IPS DF 4.7 (cell line): ENCODE measurements at regions not wholly inside any gene's neighbourhood (a gene's known extent, or its start where the extent isn't known, plus 50 kb on each side); places are given as distances from the start of the nearest gene placed in this dataset.
"Not testable (repeated sequence)": the region's sequence is repeated elsewhere in the genome, so short reads cannot be mapped to it uniquely, and the experiment has no call there.

Experiments used
- DNase-seq: peaks from one replicate; pipeline ENCODE4 v3.0.0-alpha.2; 2013; ENCODE audit warnings: low spot score; ENCODE audit errors: extremely low read depth

DNA sequence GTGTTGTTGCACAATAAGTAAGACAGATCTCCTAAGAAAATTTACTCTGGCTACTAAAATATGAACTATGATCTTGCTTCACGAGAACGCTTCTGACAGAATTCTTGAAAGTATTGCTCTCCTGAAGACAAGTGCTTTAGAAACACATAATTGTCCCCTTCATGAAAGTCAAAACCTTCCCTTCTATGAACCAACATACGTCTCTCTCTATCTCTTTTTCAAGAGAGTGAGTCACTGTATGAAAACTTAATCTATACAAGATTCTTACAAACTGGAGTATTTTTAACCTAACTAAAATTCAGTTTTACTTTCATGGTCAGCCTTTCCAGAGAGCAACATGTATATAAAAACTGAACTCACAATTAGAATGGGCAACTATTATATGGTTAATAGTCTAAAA is 688.0 kb upstream of the CTNND2 start:
- no peak for DNase-seq

DNA sequence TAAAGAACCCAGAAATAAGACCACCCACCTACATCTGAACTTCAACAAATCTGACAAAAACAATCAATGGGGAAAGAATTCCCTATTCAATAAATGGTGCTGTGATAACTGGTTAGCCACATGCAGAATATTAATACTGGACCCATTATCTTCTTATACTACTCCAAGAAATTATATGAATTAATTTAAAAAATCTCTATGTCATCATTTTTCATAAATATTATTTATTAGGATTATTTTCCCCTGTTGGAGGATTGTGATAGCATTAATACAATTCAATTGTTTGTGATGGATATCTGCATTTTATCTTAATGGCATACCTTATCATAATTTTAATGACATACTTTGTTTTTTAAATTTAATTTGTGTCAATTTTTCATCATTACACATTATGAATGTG is 682.2 kb upstream of the CTNND2 start:
- no peak for DNase-seq

DNA sequence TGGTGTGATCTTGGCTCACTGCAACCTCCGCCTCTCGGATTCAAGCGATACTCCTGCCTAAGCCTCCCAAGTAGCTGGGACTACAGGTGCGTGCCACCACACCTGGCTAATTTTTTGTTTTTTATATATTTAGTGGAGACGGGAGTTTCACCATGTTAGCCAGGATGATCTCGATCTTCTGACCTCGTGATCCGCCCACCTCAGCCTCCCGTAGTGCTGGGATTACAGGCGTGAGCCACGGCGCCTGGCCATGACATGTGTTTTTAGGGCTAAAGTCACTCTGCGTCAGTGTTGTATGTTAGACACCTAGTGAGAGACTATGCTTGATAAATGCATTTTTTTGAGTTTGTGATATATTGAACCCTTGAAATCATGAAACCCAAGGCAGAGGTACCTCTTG is 674.6 kb upstream of the CTNND2 start:
- not testable (repeated sequence) for DNase-seq

DNA sequence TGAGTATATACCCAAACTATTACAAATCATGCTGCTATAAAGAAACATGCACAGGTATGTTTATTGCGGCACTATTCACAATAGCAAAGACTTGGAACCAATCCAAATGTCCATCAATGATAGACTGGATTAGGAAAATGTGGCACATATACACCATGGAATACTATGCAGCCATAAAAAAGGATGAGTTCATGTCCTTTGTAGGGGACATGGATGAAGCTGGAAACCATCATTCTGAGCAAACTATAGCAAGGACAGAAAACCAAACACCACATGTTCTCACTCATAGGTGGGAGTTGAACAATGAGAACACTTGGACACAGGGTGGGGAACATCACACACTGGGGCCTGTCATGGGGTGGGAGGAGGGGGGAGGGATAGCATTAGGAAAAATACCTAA is 672.7 kb upstream of the CTNND2 start:
- DNase-seq: not testable (repeated sequence)

DNA sequence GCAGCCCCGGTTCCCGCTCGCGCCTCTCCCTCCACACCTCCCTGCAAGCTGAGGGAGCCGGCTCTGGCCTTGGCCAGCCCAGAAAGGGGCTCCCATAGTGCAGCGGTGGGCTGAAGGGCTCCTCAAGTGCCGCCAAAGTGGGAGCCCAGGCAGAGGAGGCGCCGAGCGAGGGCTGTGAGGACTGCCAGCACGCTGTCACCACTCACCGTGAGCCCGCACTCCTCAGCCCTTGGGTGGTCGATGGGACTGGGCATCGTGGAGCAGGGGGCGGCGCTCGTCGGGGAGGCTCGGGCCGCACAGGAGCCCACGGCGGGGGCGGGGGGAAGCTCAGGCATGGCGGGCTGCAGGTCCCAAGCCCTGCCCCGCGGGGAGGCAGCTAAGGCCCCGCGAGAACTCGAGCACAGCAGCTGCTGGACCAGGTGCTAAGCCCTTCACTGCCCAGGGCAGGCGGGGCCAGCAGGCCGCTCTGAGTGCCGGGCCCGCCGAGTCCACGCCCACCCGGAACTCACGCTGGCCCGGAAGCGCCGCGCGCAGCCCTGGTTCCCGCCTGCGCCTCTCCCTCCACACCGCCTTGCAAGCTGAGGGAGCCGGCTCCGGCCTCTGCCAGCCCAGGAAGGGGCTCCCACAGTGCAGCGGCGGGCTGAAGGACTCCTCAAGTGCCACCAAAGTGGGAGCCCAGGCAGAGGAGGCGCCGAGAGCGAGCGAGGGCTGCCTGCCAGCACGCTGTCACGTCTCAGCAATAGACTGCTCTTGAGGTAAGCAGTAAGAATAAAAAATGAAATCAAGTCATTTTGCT is 670.2 kb upstream of the CTNND2 start:
- not testable (repeated sequence) for DNase-seq

DNA sequence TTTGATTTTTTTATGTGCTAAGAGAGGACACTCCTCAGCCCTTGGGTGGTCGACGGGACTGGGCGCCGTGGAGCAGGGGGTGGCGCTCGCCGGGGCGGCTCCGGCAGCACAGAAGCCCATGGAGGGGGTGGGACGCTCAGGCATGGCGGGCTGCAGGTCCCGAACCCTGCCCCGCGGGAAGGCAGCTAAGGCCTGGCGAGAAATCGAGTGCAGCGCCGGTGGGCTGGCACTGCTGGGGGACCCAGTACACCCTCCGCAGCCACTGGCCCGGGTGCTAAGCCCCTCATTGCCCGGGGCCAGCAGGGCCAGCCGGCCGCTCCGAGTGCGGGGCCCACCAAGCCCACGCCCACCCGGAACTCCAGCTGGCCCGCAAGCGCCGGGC is 669.7 kb upstream of the CTNND2 start:
- not testable (repeated sequence) for DNase-seq

DNA sequence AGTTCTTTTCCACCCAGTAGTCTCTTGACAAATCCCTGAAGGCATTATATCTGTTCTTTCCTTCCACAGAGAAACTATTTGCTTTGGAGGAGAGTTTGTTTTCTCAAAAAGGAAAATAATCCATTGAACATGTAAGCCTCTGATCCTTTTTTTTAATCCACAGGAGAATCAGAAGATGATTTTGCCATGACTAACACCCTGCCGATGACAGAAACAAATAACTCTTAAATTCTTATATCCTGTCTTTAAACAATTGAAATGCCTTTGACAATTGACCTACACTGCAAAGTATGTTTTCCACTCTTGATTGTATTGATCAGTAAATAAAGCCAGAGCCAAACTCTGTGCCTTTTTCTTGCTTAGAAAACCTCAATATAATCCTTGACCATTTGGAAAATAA is 666.4 kb upstream of the CTNND2 start:
- no peak for DNase-seq

DNA sequence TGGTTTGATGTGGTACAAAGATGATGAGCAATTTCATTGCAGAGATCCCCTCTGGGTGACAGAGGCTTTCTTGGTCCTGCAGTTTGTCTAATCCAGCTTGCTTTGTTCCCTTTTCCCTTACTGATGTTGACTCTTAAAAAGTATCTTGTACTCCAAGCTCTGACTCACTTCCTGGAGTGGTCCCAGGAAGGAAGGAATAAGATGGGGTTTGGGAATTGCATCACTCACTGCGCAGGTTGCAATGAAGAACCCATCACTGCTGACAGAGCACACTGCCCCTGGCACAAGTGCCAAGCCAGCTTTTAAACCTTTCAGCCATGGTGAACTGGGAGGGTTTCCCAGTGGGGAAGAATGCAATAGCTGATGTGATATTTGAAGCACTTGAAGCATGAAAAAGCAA is 662.2 kb upstream of the CTNND2 start:
- no peak for DNase-seq

DNA sequence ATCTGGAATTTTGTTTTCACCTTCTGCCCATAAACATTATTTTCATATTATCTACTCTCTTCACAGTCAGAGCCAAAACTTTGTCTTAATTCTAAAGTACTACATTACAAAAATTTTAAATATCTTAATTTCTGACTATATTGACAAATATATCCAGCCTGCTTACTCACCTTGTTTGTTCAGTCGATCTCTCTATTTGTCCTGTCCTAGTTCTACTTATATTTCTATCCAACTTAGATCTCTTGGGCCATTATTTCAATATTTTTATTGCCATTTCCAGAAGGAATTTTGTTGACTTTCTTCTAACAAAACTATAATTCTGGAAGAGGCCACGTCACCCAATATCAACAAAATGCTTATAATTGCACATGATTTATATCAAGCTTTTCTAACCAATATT is 652.8 kb upstream of the CTNND2 start:
- DNase-seq: no peak

DNA sequence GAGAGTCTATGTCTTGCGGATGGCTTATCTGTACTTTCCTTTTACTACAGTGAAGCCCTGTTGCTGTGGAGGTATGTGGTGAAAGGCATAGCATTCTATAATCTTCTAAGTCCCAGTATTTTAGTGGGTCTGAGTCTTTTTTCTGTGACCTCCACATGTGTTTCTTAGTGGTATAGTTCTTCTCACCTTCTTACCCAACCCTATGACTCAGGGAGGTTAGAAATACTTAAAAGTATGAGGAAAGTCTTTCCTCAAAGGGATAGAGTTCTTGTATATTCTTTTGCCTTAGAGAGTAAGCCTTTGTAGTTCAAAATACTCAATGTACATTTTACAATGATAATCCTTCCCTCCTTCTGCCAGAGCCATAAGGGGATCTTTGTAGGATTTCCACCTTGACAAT is 621.9 kb upstream of the CTNND2 start:
- DNase-seq: no peak

DNA sequence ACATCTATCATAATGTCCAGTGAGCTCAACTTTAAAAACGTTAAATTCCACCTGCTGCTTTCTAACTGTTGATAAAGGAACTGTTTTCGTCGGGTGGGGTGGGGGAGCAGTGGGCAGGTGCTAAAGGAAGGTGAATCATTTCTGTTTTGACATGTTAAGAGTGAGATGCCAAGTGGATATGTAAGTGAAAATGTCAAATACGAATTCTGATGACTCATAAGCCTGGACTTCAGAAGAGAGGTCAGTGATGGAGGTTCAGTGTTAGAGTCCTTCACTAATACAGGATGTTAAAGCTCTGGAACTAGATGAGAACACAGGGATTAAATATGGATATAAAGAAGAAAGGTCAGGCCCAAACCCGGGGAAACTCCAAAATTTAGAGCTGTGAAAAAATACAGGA is 617.9 kb upstream of the CTNND2 start:
- DNase-seq: no peak

DNA sequence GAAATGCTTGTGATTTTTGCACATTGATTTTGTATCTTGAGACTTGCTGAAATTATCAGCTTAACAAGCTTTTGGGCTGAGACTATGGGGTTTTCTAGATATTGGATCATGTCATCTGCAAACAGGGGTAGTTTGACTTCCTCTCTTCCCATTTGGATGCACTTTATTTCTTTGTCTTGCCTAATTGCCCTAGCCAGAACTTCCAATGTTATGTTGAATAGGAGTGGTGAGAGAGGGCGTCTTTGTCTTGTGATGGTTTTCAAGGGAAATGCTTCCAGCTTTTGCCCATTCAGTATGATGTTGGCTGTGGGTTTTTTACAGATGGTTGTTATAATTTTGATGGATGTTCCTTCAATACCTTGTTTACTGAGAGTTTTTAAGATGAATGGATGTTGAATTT is 600.7 kb upstream of the CTNND2 start:
- peak; percentile 28 for DNase-seq

DNA sequence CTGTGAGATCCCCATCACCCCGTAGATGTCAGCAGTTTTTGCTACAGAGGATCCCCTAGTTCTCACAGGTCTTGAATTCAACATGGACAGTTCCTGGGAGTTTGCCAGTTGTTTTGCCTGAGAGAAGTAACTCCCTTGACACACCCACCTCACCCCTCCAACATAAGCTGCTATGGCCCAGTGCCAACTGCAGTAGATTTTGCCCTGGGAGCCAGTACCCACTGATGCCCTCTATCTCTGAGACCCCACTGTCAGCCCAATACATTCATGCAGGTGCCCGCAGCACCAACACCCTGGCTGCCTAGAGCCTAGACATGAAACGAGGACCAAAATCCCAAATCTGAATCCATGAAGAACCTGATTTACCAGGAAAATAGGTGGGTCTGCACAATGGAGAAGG is 583.9 kb upstream of the CTNND2 start:
- DNase-seq: no peak

DNA sequence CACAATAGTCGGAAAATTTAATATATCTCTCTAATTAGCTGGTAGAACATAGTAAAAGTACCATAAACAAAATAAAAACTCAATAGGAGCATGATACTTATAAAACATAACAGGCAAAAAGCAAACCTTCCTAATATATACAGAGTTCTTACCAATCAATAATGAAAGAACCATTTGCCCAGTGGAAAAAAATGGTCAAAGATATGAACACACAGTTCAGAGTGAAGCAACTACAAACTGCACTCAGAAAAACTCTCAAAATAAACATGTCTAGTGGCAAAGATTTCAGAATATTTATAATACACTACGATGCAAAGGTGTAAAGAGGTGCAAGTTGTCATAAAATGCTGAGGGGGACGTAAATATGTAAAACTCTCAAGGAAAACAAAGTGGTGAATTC is 576.2 kb upstream of the CTNND2 start:
- DNase-seq: no peak

DNA sequence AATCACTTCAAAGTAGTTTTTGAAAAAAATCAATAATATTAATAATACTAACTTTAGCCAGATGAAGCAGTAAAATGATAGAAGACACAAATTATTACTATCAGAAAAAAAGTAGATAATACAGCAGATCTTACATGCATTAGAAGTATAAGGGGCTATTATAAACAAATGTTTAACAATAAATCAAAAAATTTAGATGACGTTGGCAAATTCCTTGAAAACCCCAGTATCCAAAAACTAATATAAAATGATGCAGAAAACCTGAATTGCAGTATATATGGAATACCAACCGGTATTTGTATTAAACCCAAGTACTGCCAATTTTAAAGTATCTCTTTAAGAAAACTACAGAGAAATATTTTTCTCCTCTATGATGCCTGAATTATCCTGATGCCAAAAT is 573.3 kb upstream of the CTNND2 start:
- DNase-seq: no peak

DNA sequence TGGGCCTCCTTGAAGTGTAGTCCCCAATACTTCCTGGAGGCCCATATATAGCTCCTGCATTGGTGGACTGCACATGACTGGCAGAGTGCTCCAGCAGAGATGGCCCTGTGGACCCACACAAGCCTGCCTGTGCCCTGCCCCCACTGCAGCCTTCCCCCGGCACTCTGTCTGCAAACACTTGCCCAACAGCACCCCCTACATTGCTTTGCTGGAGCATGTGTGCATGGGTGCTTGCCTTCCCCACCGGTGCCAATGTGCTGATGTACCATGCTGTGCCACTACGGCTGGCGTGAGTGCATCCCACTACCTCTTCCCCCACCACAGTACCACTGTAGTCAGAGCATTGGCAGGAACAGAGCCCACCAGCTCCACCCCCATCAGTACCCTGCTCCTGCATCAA is 563.6 kb upstream of the CTNND2 start:
- DNase-seq: no peak

DNA sequence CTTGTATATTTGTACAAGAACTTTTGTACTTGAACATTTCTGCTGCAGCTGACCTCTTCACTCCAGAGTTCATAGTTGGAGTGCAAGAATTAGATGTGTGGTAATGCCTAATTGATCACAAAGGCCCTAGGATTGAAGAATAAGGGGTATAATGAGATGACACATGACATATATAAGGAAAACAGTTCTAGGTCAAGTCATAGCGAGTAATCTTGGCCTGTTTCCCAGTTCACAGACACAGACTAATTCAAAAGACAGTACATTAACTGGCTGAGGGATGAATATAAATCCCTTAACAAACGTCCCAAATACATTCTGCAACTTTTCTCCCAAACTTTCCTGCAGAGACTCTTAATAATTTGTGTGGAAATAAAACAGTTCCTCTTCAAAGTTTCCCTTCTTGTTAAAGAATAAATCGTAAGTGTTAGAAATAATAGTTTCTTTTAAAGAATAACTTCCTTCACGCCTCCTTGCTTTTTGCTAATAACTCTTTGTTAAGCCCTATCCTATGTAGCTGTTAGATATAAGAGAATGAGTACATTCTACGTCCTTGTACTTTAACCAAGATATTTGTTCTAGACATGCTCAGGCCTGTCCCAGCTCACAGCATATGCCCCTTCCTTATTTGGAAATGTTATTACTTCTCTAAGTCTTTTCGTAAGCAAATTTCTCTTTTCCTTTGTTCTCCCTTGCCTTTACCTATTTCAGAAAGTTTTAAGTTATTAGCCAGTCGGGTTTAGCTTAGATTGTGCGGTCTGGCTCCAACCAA is 556.4 kb upstream of the CTNND2 start:
- DNase-seq: no peak

DNA sequence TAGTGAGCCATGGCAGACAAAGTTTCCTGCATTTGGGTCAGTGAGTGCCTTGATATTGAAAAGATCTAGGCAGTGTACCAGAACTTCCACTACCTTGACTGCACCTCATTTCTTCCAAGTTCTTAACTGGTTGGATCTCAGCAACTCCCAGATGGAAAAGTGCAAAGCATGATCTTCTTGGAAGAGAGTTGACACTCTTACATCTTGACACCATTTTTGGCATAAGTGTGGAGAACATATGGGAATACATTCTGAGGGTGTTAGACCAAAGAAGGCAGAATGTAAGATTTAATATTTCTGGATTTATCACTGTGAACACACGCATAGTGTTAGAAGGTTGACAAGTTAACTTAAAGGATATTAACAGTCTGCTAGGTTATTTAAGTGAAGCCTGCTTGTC is 555.1 kb upstream of the CTNND2 start:
- no peak for DNase-seq

DNA sequence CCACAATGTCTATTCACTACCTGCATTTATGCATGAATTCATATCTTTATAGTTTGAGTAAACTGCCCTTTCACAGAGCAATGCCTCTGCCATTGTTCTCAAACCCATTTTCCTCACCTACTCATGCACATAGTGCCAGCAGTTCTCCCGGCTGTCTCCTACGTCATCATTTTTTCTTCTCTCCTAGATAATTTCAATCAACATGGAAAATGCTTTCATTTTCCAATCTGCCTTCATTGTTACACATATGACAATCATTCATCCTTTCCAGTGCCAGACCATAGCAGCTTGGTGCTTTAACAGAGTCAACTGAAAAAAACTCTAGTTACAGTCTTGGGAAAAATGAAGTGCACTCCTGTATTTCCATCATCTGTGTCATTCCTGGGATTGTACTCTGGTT is 514.8 kb upstream of the CTNND2 start:
- DNase-seq: no peak

DNA sequence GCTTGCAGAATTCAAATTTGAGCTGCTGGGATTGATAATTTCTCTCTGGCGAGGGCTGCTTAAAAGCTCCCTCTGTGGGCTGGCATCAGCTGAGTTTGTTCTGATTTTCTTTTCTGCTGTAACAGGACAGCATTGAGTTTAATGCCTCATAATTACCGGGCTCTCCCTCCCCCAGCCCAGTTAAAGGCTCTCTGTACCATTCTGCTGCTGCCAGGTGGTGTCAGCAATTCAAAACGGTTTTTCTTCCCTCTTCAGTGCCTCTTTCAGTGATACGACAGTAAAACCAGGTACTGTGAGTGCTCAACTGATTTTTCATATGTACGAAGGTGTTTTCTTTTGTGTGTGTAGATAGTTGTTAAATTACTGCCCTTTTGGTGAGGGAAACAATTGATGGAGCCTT is 509.3 kb upstream of the CTNND2 start:
- DNase-seq: no peak

DNA sequence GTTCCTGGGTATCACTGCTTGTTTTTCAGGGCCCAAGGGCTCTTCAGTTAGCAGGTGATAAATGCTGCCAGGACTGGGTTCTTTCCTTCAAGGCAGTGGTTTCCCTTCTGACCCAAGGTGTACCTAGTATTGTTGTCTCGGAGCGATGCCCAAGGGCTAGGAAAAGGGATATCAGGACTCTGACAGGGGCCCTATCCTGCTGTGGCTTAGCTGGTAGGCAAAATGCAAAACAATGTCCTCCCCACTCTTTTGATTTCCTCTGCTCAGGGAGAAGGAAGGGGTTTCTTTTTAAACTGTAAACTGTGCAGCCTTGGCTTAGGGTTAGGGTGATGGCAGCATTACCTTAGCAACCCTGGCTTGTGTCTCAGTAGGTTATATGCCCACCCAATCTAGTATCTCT is 508.8 kb upstream of the CTNND2 start:
- no peak for DNase-seq

DNA sequence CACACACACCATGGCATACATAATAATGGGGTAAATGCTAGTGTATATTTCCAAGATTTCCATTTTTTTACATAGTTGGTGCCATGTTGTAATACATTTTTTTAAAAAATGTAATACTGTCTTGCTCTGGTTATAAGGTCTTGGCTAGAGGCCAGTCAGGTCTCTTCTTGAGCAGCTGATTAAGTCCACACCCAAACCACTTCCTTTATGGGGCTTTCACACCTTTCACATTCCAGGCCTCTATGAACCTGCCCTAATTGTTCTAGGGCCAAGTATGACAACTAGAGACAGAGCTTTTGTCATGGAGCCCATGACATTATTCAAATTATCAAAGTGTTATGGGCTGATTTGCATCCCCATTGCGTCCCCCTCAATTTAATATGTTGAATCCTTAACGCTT is 495.6 kb upstream of the CTNND2 start:
- no peak for DNase-seq

DNA sequence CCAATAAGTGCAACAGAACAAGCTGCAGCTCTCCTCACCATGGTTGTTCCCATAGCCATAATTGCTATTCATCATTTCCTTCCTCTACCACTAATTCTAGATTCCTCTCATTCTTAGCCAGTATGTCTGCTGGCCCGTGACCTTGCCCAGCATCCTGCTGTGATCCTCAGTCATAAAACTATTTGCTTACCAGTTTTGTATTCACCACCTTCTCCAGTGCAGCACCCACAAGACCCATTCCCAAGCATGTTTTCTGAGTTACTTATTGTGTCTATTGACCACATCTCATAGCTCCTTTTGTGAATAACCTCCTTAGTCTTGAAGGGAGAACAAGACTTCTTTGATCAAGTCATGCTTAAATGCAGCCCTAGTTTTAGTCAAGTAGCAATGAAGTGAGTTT is 488.0 kb upstream of the CTNND2 start:
- no peak for DNase-seq
